ENCODE measurements at regions not wholly inside any gene's neighbourhood (a gene's known extent, or its start where the extent isn't known, plus 50 kb on each side); places are given as distances from the start of the nearest gene placed in this dataset.

DNA sequence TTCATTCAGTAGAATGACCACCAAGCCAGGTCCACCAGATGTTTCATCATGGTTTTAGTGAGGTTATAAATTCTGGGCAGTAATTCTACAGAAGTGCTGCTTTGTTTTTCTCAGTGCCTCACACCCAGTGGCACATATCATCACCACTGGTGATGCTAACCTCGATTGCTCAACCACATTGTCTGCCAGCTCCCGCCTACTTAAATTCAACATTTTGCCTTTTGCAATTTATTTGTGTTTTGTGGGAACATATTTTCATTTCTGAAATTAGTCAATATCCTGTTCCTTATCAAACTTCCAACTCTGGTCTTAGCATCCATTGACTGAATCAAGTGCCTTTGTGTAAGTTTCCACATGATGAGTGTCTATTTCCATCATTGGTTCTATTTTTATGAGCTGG lies 62.3 kb upstream of the TMEM178A start:
- H3K9me3 ChIP-seq, result no peaks in the 10 kb centered on the region
- peaks cover 0 to 1% (median 0%) of the 10 kb centered on the region in 4 donors for H3K4me1 ChIP-seq
- H3K4me3 ChIP-seq, result no peak overlapping the region
- no peak overlapping the region for H3K27ac ChIP-seq
- ATAC-seq (ENCODE audit: low FRiP score in 2 of 2) (no peak), DNase-seq (no peak)
- no peaks in the 10 kb centered on the region for H3K27me3 ChIP-seq
- TF ChIP-seq POLR2AphosphoS5 (IDR thresholded peaks at IDR 0.05), result no peak
- TF ChIP-seq, protein P1, sequence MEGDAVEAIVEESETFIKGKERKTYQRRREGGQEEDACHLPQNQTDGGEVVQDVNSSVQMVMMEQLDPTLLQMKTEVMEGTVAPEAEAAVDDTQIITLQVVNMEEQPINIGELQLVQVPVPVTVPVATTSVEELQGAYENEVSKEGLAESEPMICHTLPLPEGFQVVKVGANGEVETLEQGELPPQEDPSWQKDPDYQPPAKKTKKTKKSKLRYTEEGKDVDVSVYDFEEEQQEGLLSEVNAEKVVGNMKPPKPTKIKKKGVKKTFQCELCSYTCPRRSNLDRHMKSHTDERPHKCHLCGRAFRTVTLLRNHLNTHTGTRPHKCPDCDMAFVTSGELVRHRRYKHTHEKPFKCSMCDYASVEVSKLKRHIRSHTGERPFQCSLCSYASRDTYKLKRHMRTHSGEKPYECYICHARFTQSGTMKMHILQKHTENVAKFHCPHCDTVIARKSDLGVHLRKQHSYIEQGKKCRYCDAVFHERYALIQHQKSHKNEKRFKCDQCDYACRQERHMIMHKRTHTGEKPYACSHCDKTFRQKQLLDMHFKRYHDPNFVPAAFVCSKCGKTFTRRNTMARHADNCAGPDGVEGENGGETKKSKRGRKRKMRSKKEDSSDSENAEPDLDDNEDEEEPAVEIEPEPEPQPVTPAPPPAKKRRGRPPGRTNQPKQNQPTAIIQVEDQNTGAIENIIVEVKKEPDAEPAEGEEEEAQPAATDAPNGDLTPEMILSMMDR (IDR thresholded peaks at IDR 0.05), result no peak
- TF ChIP-seq EP300 (IDR thresholded peaks at IDR 0.05), result no peak
- TF ChIP-seq POLR2A (IDR thresholded peaks at IDR 0.05), result no peak
- WGBS, 2 donors, result 25 to 32% methylated on average over 2 of the region's 2 CpGs
- H3K36me3 ChIP-seq, result no peaks in the 10 kb centered on the region

DNA sequence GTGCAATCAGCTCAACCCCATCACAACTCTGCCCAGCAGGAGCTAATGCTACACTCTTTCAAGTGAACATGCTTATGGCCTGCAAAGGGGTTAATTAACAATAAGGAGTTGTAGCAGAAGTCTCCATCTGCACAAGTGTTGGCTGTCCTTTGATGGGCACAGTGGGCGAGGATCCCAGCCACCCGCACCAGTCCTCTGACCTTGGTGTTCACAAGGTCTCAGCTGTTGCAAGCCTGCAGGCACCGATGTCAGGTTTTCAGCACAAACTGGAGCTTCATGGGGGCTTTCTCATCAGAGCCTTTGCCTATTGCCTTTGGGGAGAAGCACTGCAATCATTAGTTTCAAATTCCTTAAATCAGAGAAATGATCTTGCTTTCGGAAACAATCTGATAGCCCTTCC lies 60.9 kb upstream of the TMEM178A start:
- Histone ChIP-seq H3K27ac (no peak overlapping the region), H3K9me3 (no peaks in the 10 kb centered on the region)

DNA sequence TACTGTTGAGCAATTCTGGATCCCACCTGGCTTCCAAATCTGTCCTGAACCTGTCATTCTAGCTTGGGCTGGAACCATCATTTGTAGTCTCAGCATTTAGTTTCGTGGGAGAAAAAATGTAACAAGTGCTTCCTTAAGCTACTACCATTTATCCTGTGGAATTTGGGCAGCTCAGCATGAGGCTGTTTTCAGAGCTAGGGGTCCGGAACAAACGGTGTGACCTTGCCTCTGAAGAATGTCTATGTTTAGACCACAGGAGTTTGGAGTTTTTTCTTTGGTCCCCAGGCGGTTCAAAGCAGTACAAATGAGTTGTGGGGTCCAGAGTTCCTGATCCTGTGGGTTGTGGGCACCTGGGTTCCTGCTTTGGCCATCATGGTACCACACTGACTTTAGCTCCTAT lies 59.1 kb upstream of the TMEM178A start:
- Histone ChIP-seq H3K4me1 (peaks cover 0 to 10% (median 3%) of the 10 kb centered on the region in 4 donors), H3K9me3 (no peaks in the 10 kb centered on the region), H3K27ac (no peak overlapping the region), H3K4me3 (no peak overlapping the region), H3K27me3 (no peaks in the 10 kb centered on the region), H3K36me3 (no peaks in the 10 kb centered on the region)
- TF ChIP-seq POLR2A (IDR thresholded peaks at IDR 0.05) (no peak), POLR2AphosphoS5 (IDR thresholded peaks at IDR 0.05) (no peak), EP300 (IDR thresholded peaks at IDR 0.05) (no peak)
- TF ChIP-seq, protein P1 (IDR thresholded peaks at IDR 0.05), result no peak
- no peak for DNase-seq
- no peak for ATAC-seq (ENCODE audit: low FRiP score in 2 of 2)
- WGBS, 2 donors, result 81 to 87% methylated on average over 3 to 4 of the region's 4 CpGs

More for the DNA sequence above, 60.9 kb upstream of the TMEM178A start:
- no peak for DNase-seq
- Histone ChIP-seq H3K4me3 (no peak overlapping the region), H3K4me1 (peaks cover 0 to 10% (median 3%) of the 10 kb centered on the region in 4 donors), H3K27me3 (no peaks in the 10 kb centered on the region), H3K36me3 (no peaks in the 10 kb centered on the region)
- ATAC-seq (ENCODE audit: low FRiP score in 2 of 2), result no peak
- 90 to 91% methylated on average over 1 to 4 of the region's 4 CpGs for WGBS, 2 donors
- TF ChIP-seq, protein P1 (IDR thresholded peaks at IDR 0.05), result no peak

DNA sequence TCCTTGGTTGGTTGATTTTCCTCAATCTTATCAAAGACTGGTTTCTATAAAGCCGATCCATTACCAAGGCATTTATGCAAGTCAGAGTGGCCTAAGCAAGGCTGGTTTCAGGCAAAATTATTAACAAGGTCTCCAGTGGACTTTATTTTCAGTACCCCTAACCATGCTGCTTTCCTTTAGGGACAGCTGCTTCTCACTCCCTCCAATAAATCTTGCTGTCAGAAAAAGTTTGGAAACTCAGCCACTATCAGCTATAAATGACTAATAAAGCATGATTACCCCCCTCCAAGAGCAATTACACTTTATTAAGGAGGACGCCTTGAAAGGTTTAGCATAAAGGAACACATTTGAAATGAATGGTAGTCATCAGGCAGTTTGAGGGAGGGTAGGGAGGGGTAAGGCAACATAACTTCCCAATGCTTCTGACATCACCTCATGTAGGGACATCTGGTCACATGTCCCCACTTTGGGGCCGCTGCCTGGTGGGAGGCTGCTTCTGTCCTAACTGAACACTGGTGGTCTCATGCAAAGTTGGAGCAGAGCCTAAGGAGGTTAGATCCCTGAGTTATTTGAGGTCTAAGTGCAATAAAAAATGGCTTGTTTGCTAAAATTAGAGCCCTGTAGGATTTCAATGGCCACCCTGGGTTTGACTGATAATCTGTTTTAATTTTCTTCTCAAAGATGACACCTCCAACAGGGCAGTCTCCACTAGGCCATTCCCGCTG lies 58.0 kb upstream of the TMEM178A start:
- 80 to 98% methylated on average over 4 of the region's 4 CpGs for WGBS, 2 donors

More for the DNA sequence above, 58.0 kb upstream of the TMEM178A start:
- Histone ChIP-seq H3K9me3 (no peaks in the 10 kb centered on the region), H3K36me3 (no peaks in the 10 kb centered on the region), H3K27ac (no peak overlapping the region), H3K4me3 (no peak overlapping the region), H3K27me3 (no peaks in the 10 kb centered on the region), H3K4me1 (peaks cover 0 to 10% (median 3%) of the 10 kb centered on the region in 4 donors)
- TF ChIP-seq, protein P1 (IDR thresholded peaks at IDR 0.05), result no peak
- no peak for TF ChIP-seq EP300 (IDR thresholded peaks at IDR 0.05)
- TF ChIP-seq POLR2A (IDR thresholded peaks at IDR 0.05), result no peak
- no peak for TF ChIP-seq POLR2AphosphoS5 (IDR thresholded peaks at IDR 0.05)
- DNase-seq (no peak), ATAC-seq (ENCODE audit: low FRiP score in 2 of 2) (no peak)
